ENCODE measurements at regions not wholly inside any gene's neighbourhood (a gene's known extent, or its start where the extent isn't known, plus 50 kb on each side); places are given as distances from the start of the nearest gene placed in this dataset.
"Not testable (repeated sequence)": the region's sequence is repeated elsewhere in the genome, so short reads cannot be mapped to it uniquely, and the experiment has no call there.

GRCh38 chr7:76839879-76840278, 192.3 kb downstream of the SPDYE17 start:
- H3K4me3 ChIP-seq (ENCODE audit: low read depth, low read length); CTCF ChIA-PET; H3K36me3 ChIP-seq (ENCODE audit: control insufficient read depth in 2 of 2, insufficient read depth in 1 of 2, low read length in 2 of 2); H3K4me1 ChIP-seq (ENCODE audit: control insufficient read depth, insufficient read depth, low read length); H3K27ac ChIP-seq (ENCODE audit: extremely low read depth, low read depth, low read length); POLR2A ChIA-PET; H3K9me3 ChIP-seq (ENCODE audit: control insufficient read depth, insufficient read depth, low read depth, low read length): not testable (repeated sequence)

GRCh38 chr7:76839214-76839613, 192.9 kb downstream of the SPDYE17 start:
- H3K36me3 ChIP-seq (ENCODE audit: control insufficient read depth in 2 of 2, insufficient read depth in 1 of 2, low read length in 2 of 2); H3K4me3 ChIP-seq (ENCODE audit: low read depth, low read length); POLR2A ChIA-PET; H3K4me1 ChIP-seq (ENCODE audit: control insufficient read depth, insufficient read depth, low read length); CTCF ChIA-PET; H3K9me3 ChIP-seq (ENCODE audit: control insufficient read depth, insufficient read depth, low read depth, low read length); H3K27ac ChIP-seq (ENCODE audit: extremely low read depth, low read depth, low read length): not testable (repeated sequence)

- H3K36me3 ChIP-seq (ENCODE audit: control insufficient read depth in 2 of 2, insufficient read depth in 1 of 2, low read length in 2 of 2); CTCF ChIA-PET; H3K4me3 ChIP-seq (ENCODE audit: low read depth, low read length); H3K27ac ChIP-seq (ENCODE audit: extremely low read depth, low read depth, low read length); H3K4me1 ChIP-seq (ENCODE audit: control insufficient read depth, insufficient read depth, low read length); H3K9me3 ChIP-seq (ENCODE audit: control insufficient read depth, insufficient read depth, low read depth, low read length); POLR2A ChIA-PET: not testable (repeated sequence)
Observed at GRCh38 chr7:76838357-76838756, 193.8 kb downstream of the SPDYE17 start.

GRCh38 chr7:76829233-76829632, 202.2 kb upstream of the POMZP3 start:
- H3K4me3 ChIP-seq (ENCODE audit: low read depth, low read length); H3K9me3 ChIP-seq (ENCODE audit: control insufficient read depth, insufficient read depth, low read depth, low read length); H3K36me3 ChIP-seq (ENCODE audit: control insufficient read depth in 2 of 2, insufficient read depth in 1 of 2, low read length in 2 of 2); CTCF ChIA-PET; POLR2A ChIA-PET; H3K27ac ChIP-seq (ENCODE audit: extremely low read depth, low read depth, low read length); H3K4me1 ChIP-seq (ENCODE audit: control insufficient read depth, insufficient read depth, low read length): not testable (repeated sequence)

GRCh38 chr7:76826181-76826580, 199.1 kb upstream of the POMZP3 start:
- TF ChIP-seq SCRT2 (tag by site-specific recombination; IDR thresholded peaks at IDR 0.05), result peak; percentile 34; the same call in 1 of the 2 replicates
- POLR2A ChIA-PET; H3K4me1 ChIP-seq (ENCODE audit: control insufficient read depth, insufficient read depth, low read length); CTCF ChIA-PET; H3K27ac ChIP-seq (ENCODE audit: extremely low read depth, low read depth, low read length); H3K9me3 ChIP-seq (ENCODE audit: control insufficient read depth, insufficient read depth, low read depth, low read length); H3K4me3 ChIP-seq (ENCODE audit: low read depth, low read length); H3K36me3 ChIP-seq (ENCODE audit: control insufficient read depth in 2 of 2, insufficient read depth in 1 of 2, low read length in 2 of 2): not testable (repeated sequence)

GRCh38 chr7:76809856-76810255, 182.8 kb upstream of the POMZP3 start:
- H3K9me3 ChIP-seq (ENCODE audit: control insufficient read depth, insufficient read depth, low read depth, low read length); H3K27ac ChIP-seq (ENCODE audit: extremely low read depth, low read depth, low read length); H3K36me3 ChIP-seq (ENCODE audit: control insufficient read depth in 2 of 2, insufficient read depth in 1 of 2, low read length in 2 of 2); H3K4me1 ChIP-seq (ENCODE audit: control insufficient read depth, insufficient read depth, low read length); H3K4me3 ChIP-seq (ENCODE audit: low read depth, low read length); POLR2A ChIA-PET: not testable (repeated sequence)
- CTCF ChIA-PET, result interaction anchor here (0.7 kb wide), 1 partner anchor 439 kb away, joined by 3 read pairs; no protein-coding TSS in a partner anchor

- H3K27ac ChIP-seq (ENCODE audit: extremely low read depth, low read depth, low read length); POLR2A ChIA-PET; H3K36me3 ChIP-seq (ENCODE audit: control insufficient read depth in 2 of 2, insufficient read depth in 1 of 2, low read length in 2 of 2); H3K4me1 ChIP-seq (ENCODE audit: control insufficient read depth, insufficient read depth, low read length); H3K9me3 ChIP-seq (ENCODE audit: control insufficient read depth, insufficient read depth, low read depth, low read length); CTCF ChIA-PET; H3K4me3 ChIP-seq (ENCODE audit: low read depth, low read length): not testable (repeated sequence)
Observed at GRCh38 chr7:76807588-76808100, 180.6 kb upstream of the POMZP3 start.

- H3K4me1 ChIP-seq (ENCODE audit: control insufficient read depth, insufficient read depth, low read length); H3K4me3 ChIP-seq (ENCODE audit: low read depth, low read length); CTCF ChIA-PET; H3K27ac ChIP-seq (ENCODE audit: extremely low read depth, low read depth, low read length); H3K9me3 ChIP-seq (ENCODE audit: control insufficient read depth, insufficient read depth, low read depth, low read length); H3K36me3 ChIP-seq (ENCODE audit: control insufficient read depth in 2 of 2, insufficient read depth in 1 of 2, low read length in 2 of 2); POLR2A ChIA-PET: not testable (repeated sequence)
Observed at GRCh38 chr7:76806460-76806859, 179.4 kb upstream of the POMZP3 start.

- CTCF ChIA-PET; H3K27ac ChIP-seq (ENCODE audit: extremely low read depth, low read depth, low read length); POLR2A ChIA-PET; H3K4me1 ChIP-seq (ENCODE audit: control insufficient read depth, insufficient read depth, low read length); H3K36me3 ChIP-seq (ENCODE audit: control insufficient read depth in 2 of 2, insufficient read depth in 1 of 2, low read length in 2 of 2); H3K4me3 ChIP-seq (ENCODE audit: low read depth, low read length); H3K9me3 ChIP-seq (ENCODE audit: control insufficient read depth, insufficient read depth, low read depth, low read length): not testable (repeated sequence)
Observed at GRCh38 chr7:76806010-76806409, 178.9 kb upstream of the POMZP3 start.

GRCh38 chr7:76805262-76805661, 178.2 kb upstream of the POMZP3 start:
- CTCF ChIA-PET, POLR2A ChIA-PET: not testable (repeated sequence)

GRCh38 chr7:76797639-76798038, 170.6 kb upstream of the POMZP3 start:
- H3K36me3 ChIP-seq (ENCODE audit: control insufficient read depth in 2 of 2, insufficient read depth in 1 of 2, low read length in 2 of 2); H3K9me3 ChIP-seq (ENCODE audit: control insufficient read depth, insufficient read depth, low read depth, low read length); H3K4me3 ChIP-seq (ENCODE audit: low read depth, low read length); H3K27ac ChIP-seq (ENCODE audit: extremely low read depth, low read depth, low read length); CTCF ChIA-PET; H3K4me1 ChIP-seq (ENCODE audit: control insufficient read depth, insufficient read depth, low read length); POLR2A ChIA-PET: not testable (repeated sequence)

More at GRCh38 chr7:76805262-76805661, 178.2 kb upstream of the POMZP3 start:
- not testable (repeated sequence) for H3K4me1 ChIP-seq (ENCODE audit: control insufficient read depth, insufficient read depth, low read length); H3K9me3 ChIP-seq (ENCODE audit: control insufficient read depth, insufficient read depth, low read depth, low read length); H3K4me3 ChIP-seq (ENCODE audit: low read depth, low read length); H3K36me3 ChIP-seq (ENCODE audit: control insufficient read depth in 2 of 2, insufficient read depth in 1 of 2, low read length in 2 of 2); H3K27ac ChIP-seq (ENCODE audit: extremely low read depth, low read depth, low read length)

- H3K9me3 ChIP-seq (ENCODE audit: control insufficient read depth, insufficient read depth, low read depth, low read length); H3K36me3 ChIP-seq (ENCODE audit: control insufficient read depth in 2 of 2, insufficient read depth in 1 of 2, low read length in 2 of 2); CTCF ChIA-PET; H3K4me3 ChIP-seq (ENCODE audit: low read depth, low read length); H3K4me1 ChIP-seq (ENCODE audit: control insufficient read depth, insufficient read depth, low read length); H3K27ac ChIP-seq (ENCODE audit: extremely low read depth, low read depth, low read length); POLR2A ChIA-PET: not testable (repeated sequence)
Observed at GRCh38 chr7:76780693-76781092, 153.6 kb upstream of the POMZP3 start.
